AG04449 (cell line): ENCODE measurements at regions not wholly inside any gene's neighbourhood (a gene's known extent, or its start where the extent isn't known, plus 50 kb on each side); places are given as distances from the start of the nearest gene placed in this dataset.
A peak's percentile ranks its signal among the peaks of the same experiment; 100 is the strongest.

Experiments
- CTCF ChIA-PET: fragments of 350-600 bp; formaldehyde crosslinking; extraction: SDS; loops from one replicate; lab custom pipeline; 2021; ENCODE audit warnings: antibody characterized with exemption; lab: Yijun Ruan, JAX
- POLR2A ChIA-PET: fragments of 400-600, 350-600 bp; formaldehyde crosslinking; extraction: SDS; loops from one replicate; lab custom pipeline; 2020; ENCODE audit warnings: antibody characterized with exemption, inconsistent platforms; lab: Yijun Ruan, JAX
- DNase-seq: peaks from one replicate; pipeline ENCODE4 v3.0.0-alpha.2; 2010; ENCODE audit warnings: low read depth, low spot score
- H3K4me3 ChIP-seq: 2 replicates; pipeline ENCODE4 v1.5.1; 2011; ENCODE audit warnings: low read depth, mild to moderate bottlenecking, control low read depth, low read length
- CTCF ChIP-seq: IDR thresholded peaks from one replicate; pipeline ENCODE4 v1.5.1; 2011; ENCODE audit warnings: mild to moderate bottlenecking, moderate library complexity, low read length, control low read depth, inconsistent platforms; ENCODE audit not compliant: insufficient read depth; ENCODE audit errors: missing control alignments

DNA sequence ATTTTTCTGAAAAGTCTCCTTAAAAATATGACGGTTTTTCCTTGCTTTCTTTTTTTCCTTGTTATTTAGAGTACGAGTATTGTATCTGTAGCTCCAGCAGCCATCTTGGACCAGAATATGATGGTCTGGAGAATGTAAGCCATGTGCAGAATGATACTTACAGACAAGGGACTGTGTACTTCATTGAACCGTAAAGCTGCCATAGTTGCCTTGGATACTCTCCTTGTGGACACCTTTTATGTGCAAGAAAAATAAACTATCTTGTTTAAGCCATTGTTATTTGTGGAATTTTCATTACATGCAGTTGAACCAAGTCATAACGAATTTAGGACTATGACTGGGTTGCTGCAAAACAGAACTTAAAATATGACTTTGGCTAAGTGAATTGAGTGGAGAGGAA is 485.8 kb upstream of the CITED2 start:
- H3K4me3 ChIP-seq = no peak overlapping the region
- no peak for DNase-seq
- CTCF ChIA-PET = no interaction called here
- POLR2A ChIA-PET = no interaction called here
- TF ChIP-seq CTCF = no peak

DNA sequence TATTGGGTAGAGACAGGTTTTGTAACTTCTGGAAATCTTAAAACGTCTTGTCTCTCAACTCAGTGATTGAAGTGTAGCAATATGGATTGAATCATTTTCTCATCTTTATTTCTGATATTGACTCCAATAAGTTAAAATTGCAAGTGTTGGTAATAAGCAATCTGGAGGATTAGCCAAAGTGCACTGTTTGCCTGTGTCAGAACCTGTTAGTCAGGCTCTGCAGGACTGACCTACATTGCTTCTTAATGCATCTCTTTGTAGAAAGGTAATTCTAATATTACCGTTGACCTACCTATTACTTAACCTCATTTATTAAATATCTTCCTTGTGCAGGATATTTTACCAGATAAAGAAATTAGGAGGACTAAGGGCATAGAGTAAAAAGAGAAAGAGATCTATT is 484.0 kb upstream of the CITED2 start:
- no peak for TF ChIP-seq CTCF
- H3K4me3 ChIP-seq = no peak overlapping the region
- ChIA-PET POLR2A (no interaction called here), CTCF (no interaction called here)
- no peak for DNase-seq

DNA sequence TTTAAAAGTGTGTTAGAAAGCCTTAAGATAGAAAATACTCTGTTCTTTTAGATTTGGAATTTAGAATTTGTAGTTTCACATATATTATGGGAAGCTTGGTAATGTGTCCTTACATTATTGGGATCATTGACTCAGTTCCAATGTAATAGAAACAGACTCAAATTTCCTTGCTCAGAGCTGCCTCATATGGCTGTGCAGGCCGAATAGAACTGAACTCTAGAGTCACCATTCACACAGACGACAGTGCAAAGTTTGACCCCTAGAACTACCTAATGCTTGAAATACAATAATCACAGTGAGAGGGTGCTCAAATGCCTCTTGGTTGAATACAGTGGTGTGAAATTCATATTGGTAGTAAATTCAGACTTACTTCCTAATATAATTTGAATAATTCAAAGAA is 482.7 kb upstream of the CITED2 start:
- no peak for DNase-seq
- no peak overlapping the region for H3K4me3 ChIP-seq
- no peak for TF ChIP-seq CTCF
- ChIA-PET POLR2A (interaction anchor here (5.8 kb wide), 1 partner anchor 483 kb away, joined by 46 read pairs; the partner anchor contains the start of gene CITED2), CTCF (no interaction called here)

DNA sequence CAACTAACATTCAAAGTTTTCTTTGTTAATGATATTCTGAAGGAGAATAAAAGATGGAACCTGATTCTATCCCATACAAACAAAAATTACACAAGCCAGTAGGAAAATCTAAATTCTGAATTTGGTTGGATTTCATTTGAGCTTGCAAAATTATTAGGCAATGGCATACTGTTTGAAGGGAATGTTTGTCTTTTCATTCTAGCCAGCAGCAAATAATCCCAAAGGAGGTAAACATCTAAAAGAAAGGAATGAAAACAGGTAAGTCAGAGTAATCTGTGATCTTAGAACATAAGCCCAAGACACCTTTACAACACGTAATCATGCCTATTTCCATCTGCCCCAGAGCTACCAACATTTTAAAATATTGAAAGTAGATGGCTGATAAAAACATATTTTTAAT is 482.1 kb upstream of the CITED2 start:
- POLR2A ChIA-PET = interaction anchor here (5.8 kb wide), 1 partner anchor 482 kb away, joined by 46 read pairs; the partner anchor contains the start of gene CITED2
- CTCF ChIA-PET = no interaction called here
- H3K4me3 ChIP-seq = no peak overlapping the region
- DNase-seq = no peak
- TF ChIP-seq CTCF = no peak

DNA sequence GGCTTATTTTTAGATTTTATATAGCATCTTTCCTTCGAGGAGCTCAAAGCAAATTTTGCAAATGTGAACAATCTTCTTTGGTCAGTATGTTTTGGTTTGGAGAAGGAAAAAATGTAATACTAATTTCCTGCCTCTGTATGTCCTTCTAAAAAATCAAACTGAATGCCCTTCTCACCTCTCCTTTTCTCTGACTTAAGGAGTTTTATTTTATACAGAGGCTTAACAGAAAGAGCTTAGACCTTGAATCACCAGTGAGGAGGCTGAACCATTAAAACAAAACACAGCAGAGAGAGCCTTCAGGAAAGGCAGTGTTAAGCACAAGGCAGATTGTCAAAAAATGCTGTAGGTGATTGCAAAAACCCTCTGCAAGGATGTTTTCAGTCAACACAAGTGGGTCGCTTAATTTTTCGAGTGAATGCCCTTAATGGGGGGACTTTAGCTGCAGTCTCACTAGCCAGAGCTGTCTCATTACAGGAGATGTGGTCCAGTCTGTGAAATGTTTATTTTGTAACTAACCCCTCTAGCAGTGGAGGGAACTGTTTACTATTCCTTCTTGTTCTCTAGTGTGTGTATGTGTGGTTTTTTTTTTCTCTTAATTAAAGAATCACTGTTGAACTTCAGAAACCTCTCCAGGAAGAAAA is 481.3 kb upstream of the CITED2 start:
- DNase-seq = peak; percentile 51
- H3K4me3 ChIP-seq = no peak overlapping the region
- CTCF ChIA-PET = interaction anchor here (0.9 to 1.7 kb wide), 2 partner anchors 17 to 486 kb away, joined by 4 to 5 read pairs; no protein-coding TSS in a partner anchor
- POLR2A ChIA-PET = interaction anchor here (0.6 to 5.8 kb wide), 4 partner anchors 74 to 486 kb away, joined by 3 to 46 read pairs (median 4); partner anchors contain the start of gene CITED2
- no peak for TF ChIP-seq CTCF

GRCh38 chr6:139853302-139853992 is 479.0 kb upstream of the CITED2 start:
- ChIA-PET POLR2A (interaction anchor here (0.6 to 5.8 kb wide), 4 partner anchors 89 to 1046 kb away, joined by 3 to 46 read pairs (median 3); partner anchors contain the start of gene CITED2), CTCF (interaction anchor here (1.5 kb wide), 1 partner anchor 484 kb away, joined by 3 read pairs; no protein-coding TSS in a partner anchor)
- DNase-seq = peak; percentile 53
- no peak overlapping the region for H3K4me3 ChIP-seq
- TF ChIP-seq CTCF = no peak
